ENCODE measurements at regions not wholly inside any gene's neighbourhood (a gene's known extent, or its start where the extent isn't known, plus 50 kb on each side); places are given as distances from the start of the nearest gene placed in this dataset.

DNA sequence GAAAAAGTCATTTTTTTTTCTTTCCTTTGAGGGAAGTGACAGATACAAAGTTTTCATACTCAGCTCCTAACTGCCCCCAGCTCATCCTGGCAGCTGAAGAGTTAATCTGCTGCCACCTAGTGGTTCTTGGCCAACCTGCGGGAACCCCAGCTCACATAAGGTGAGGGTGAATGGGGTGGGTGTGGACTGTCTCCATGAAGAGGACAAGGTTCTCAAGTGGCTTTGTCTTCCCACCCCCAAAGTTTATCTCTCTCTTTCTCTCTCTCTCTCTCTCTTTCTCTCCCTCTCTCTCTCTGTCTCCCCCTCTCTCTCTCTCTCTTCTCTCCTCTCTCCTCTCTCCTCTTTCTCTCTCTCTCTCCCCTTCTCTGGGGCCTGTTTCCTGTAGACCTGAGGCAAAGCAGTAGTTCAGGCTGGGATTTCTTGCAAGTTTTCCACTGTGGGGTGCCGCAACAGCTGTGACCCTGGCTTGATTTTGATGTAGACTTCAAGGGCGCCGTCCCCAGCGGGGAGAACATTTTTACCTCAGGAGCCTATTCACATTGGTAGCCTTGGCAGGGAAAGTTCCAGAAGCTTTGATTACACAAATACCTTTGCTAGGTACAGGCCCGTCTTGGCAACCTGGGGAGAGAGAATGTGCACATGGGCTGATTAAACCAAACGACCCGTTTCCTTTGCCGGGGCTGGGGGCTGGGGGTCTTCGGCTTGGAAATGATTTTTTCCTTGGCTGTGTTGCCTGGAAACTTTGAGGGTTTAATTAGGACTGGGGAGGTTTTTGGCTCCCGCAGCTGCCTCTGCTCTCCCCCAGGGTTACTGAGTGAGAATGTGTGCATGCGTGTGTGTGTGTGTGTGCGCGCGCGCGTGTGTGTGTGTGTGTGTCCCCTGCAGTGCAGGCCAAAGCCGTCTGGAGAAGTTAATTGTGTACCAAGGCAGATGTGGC, 135.9 kb downstream of the TM2D1 start (continued):
- TF ChIP-seq EP300 (IDR thresholded peaks at IDR 0.05; ENCODE audit: borderline replicate concordance in 1 of 2, low read depth in 2 of 2, low read length in 2 of 2) (no peak), TEAD4 (IDR thresholded peaks at IDR 0.05; ENCODE audit: low read depth, low read length) (peak; percentile 51), TCF12 (IDR thresholded peaks at IDR 0.05; ENCODE audit: low read depth, low read length) (peak; percentile 88; the same call in 1 of the 2 replicates), SIN3A (conservative IDR thresholded peaks at IDR 0.05 in 1 of 2, IDR thresholded peaks at IDR 0.05 in 1 of 2; ENCODE audit: low read depth in 1 of 2, low read length in 2 of 2) (0 out of 4 replicates have a peak, but pooled peaks of 1 of the 2 experiments have one; percentile 32), CHD2 (IDR thresholded peaks at IDR 0.05; ENCODE audit: low read length) (no peak), KDM4A (IDR thresholded peaks at IDR 0.05; ENCODE audit: low read depth, low read length, severe bottlenecking) (no peak), YY1 (IDR thresholded peaks at IDR 0.05; ENCODE audit: low read depth, low read length) (peak; percentile 58; the same call in 1 of the 2 replicates), HDAC2 (IDR thresholded peaks at IDR 0.05; ENCODE audit: borderline replicate concordance in 1 of 2, low read depth in 2 of 2, low read length in 2 of 2) (no peak), NRF1 (IDR thresholded peaks at IDR 0.05; ENCODE audit: low read depth, low read length) (no peak), POLR2A (IDR thresholded peaks at IDR 0.05; ENCODE audit: control extremely low read depth in 1 of 2, low read depth in 2 of 2, low read length in 2 of 2) (no peak), E2F6 (IDR thresholded peaks at IDR 0.05) (0 out of 2 replicates have a peak, but pooled peaks have one; percentile 27), TAF1 (IDR thresholded peaks at IDR 0.05; ENCODE audit: low read depth, low read length) (no peak), CTCF (IDR thresholded peaks at IDR 0.05; ENCODE audit: control extremely low read depth in 1 of 3, insufficient read depth in 1 of 3, low read depth in 1 of 3, low read length in 3 of 3) (peak; percentile 81 to 95 (median 86)), CTBP2 (IDR thresholded peaks at IDR 0.05; ENCODE audit: borderline replicate concordance, insufficient read depth, insufficient read length, low read length) (no peak), JUND (IDR thresholded peaks at IDR 0.05; ENCODE audit: low read length) (no peak), RNF2 (IDR thresholded peaks at IDR 0.05; ENCODE audit: borderline replicate concordance, low read depth, low read length, missing control alignments, poor library complexity, severe bottlenecking) (no peak), NANOG (IDR thresholded peaks at IDR 0.05; ENCODE audit: insufficient read depth, low read depth, low read length, poor library complexity, severe bottlenecking) (peak; percentile 74), JUN (IDR thresholded peaks at IDR 0.05; ENCODE audit: low read depth, low read length) (no peak), KDM5A (IDR thresholded peaks at IDR 0.05; ENCODE audit: low read length) (no peak)
